SU-DHL-6 (cell line): ENCODE measurements at regions not wholly inside any gene's neighbourhood (a gene's known extent, or its start where the extent isn't known, plus 50 kb on each side); places are given as distances from the start of the nearest gene placed in this dataset.

Experiments used
- H2AFZ ChIP-seq: fragments of 200-600 bp; sonication (generic); 2 replicates; pipeline ENCODE4 v1.6.1; 2014; ENCODE audit warnings: low read depth, mild to moderate bottlenecking, moderate library complexity, mixed read lengths, antibody characterized with exemption, low read length; ENCODE audit not compliant: severe bottlenecking
- H3F3A ChIP-seq: fragments of 200-600 bp; shearing (Covaris generic); 2 replicates; pipeline ENCODE4 v1.6.0; 2016; ENCODE audit warnings: antibody characterized with exemption, mild to moderate bottlenecking; ENCODE audit not compliant: insufficient read depth
- H3K27ac ChIP-seq: fragments of 200-600 bp; sonication (generic); 2 replicates; pipeline ENCODE4 v1.5.1; 2016; ENCODE audit warnings: low read depth, mild to moderate bottlenecking, low read length, moderate library complexity, mixed read lengths
- H3K27me3 ChIP-seq: fragments of 200-600 bp; sonication (generic), shearing (Covaris generic); 2 replicates; pipeline ENCODE4 v1.6.0; 2014; ENCODE audit warnings: mild to moderate bottlenecking, low read length
- H3K36me3 ChIP-seq: fragments of 200-600 bp; sonication (generic); 2 replicates; pipeline ENCODE4 v1.6.1; 2014; ENCODE audit warnings: mild to moderate bottlenecking, low read length, mixed read lengths
- H3K4me2 ChIP-seq: fragments of 300-600, 200-600 bp; shearing (Covaris generic), sonication (generic); 2 replicates; pipeline ENCODE4 v1.6.0; 2014; ENCODE audit warnings: low read length, low read depth, mild to moderate bottlenecking; ENCODE audit not compliant: poor library complexity, severe bottlenecking
- H3K4me3 ChIP-seq: fragments of 200-600 bp; sonication (generic); 2 replicates; pipeline ENCODE4 v1.5.1; 2014; ENCODE audit warnings: antibody characterized with exemption, low read length, mild to moderate bottlenecking, mixed read lengths; ENCODE audit not compliant: insufficient read depth, poor library complexity, severe bottlenecking
- H3K79me2 ChIP-seq: fragments of 200-600 bp; sonication (generic); 2 replicates; pipeline ENCODE4 v1.6.1; 2014; ENCODE audit warnings: mild to moderate bottlenecking, low read length, moderate library complexity; ENCODE audit not compliant: insufficient read depth
- H3K9ac ChIP-seq: fragments of 200-600 bp; sonication (generic); 2 replicates; pipeline ENCODE4 v1.7.0; 2014; ENCODE audit warnings: mild to moderate bottlenecking, low read length
- H3K9me2 ChIP-seq: fragments of 200-600 bp; sonication (generic); replicated peaks from 2 replicates; pipeline ENCODE4 v1.6.1; 2014; ENCODE audit warnings: low read length; ENCODE audit not compliant: insufficient read depth
- H3K9me3 ChIP-seq: fragments of 200-600 bp; sonication (generic); 2 replicates; pipeline ENCODE4 v1.6.1; 2014; ENCODE audit warnings: low read length, mixed read lengths; ENCODE audit not compliant: insufficient read depth
- H4K20me1 ChIP-seq: fragments of 200-600 bp; sonication (generic); 2 replicates; pipeline ENCODE4 v1.6.1; 2014; ENCODE audit warnings: low read depth, mild to moderate bottlenecking, antibody characterized with exemption, low read length, moderate library complexity, mixed read lengths
- CTCF ChIP-seq: fragments of 200-600 bp; sonication (generic); IDR thresholded peaks from one replicate; pipeline ENCODE4 v1.5.1; 2017; ENCODE audit warnings: antibody characterized with exemption, mild to moderate bottlenecking, low read length, moderate library complexity; ENCODE audit not compliant: insufficient read depth, poor library complexity, severe bottlenecking
- EZH2phosphoT487 ChIP-seq: fragments of 200-600 bp; sonication (generic), shearing (Covaris generic); conservative IDR thresholded peaks from 2 replicates; pipeline ENCODE4 v1.6.1; 2018; ENCODE audit warnings: mild to moderate bottlenecking, antibody characterized with exemption, low read length, moderate library complexity, mixed read lengths

DNA sequence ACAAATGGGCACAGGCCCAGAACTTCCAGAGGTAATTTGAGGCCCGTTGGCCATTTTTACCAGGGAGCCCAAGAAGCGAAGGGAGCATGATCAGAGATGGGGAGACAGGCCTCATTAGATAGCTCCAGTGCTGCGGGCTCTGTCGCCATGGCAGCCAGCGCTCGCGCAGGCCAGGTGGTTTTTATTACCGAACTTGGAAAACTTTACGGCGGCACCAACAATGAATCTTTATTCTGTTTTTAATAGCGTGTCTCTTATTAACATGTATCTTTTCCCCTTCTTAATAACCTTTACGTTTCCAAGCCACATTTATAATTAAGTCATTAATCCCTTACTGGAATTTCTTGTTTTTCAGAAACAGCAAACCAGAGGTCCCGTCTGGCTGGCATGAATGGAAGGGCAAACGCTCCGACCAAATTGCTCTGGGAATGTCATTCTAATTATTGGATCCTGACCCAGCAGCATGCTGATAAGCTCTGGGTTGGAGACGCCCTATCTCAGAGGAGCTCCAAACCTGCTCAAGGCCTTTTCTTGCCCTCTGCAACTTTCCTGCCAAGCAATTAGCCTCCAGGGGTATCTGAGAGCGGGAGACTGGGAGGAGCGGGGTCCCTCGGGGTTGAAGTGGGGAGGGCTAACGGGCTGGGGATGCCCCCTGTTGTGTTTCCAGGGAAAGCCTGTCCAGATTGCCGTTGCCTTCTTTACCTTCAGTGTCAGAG is 256.4 kb downstream of the TLE3 start:
- H3K27me3 ChIP-seq = no peaks in the 10 kb centered on the region
- H3K36me3 ChIP-seq = no peaks in the 10 kb centered on the region
- no peaks in the 10 kb centered on the region for H3K9me2 ChIP-seq
- H3K27ac ChIP-seq = no peak overlapping the region
- no peak overlapping the region for H3K4me3 ChIP-seq
- no peak overlapping the region for H3K4me2 ChIP-seq
- no peaks in the 10 kb centered on the region for H3K79me2 ChIP-seq
- no peaks in the 10 kb centered on the region for H3F3A ChIP-seq
- no peak for TF ChIP-seq CTCF
- no peak for TF ChIP-seq EZH2phosphoT487
- no peak overlapping the region for H2AFZ ChIP-seq
- no peaks in the 10 kb centered on the region for H3K9me3 ChIP-seq
- H4K20me1 ChIP-seq = no peaks in the 10 kb centered on the region
- H3K9ac ChIP-seq = no peak overlapping the region

DNA sequence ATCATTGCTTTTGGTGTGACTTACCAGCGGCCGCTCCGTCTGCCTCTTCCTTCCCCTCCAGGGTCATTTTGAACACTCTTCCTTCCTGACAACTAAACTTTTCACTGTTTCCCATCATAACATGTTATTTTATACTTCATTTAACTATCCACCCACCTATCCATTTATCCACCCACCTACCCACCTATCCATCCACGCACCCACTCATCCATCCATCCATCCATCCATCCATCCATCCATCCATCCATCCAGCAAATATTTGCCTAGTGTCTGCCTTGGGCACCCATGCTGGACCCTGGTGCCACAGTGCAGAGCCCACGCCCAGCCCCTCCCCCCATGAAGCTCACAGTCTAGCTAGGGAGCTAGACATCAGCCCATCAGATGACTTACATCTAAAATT is 254.9 kb downstream of the TLE3 start:
- H4K20me1 ChIP-seq = no peaks in the 10 kb centered on the region
- no peaks in the 10 kb centered on the region for H3K9me3 ChIP-seq
- H3K9me2 ChIP-seq = no peaks in the 10 kb centered on the region
- no peak overlapping the region for H3K4me2 ChIP-seq
- H2AFZ ChIP-seq = no peak overlapping the region
- TF ChIP-seq CTCF (no peak), EZH2phosphoT487 (no peak)
- no peaks in the 10 kb centered on the region for H3K79me2 ChIP-seq
- no peak overlapping the region for H3K4me3 ChIP-seq
- H3K27ac ChIP-seq = no peak overlapping the region
- no peaks in the 10 kb centered on the region for H3K27me3 ChIP-seq
- H3F3A ChIP-seq = no peaks in the 10 kb centered on the region
- H3K36me3 ChIP-seq = no peaks in the 10 kb centered on the region
- H3K9ac ChIP-seq = no peak overlapping the region

- Histone ChIP-seq H3K4me2 (no peak overlapping the region), H3K9me3 (no peaks in the 10 kb centered on the region), H3F3A (no peaks in the 10 kb centered on the region), H3K27ac (no peak overlapping the region), H4K20me1 (no peaks in the 10 kb centered on the region), H3K4me3 (no peak overlapping the region), H3K9ac (no peak overlapping the region), H2AFZ (no peak overlapping the region), H3K36me3 (no peaks in the 10 kb centered on the region), H3K27me3 (no peaks in the 10 kb centered on the region), H3K9me2 (no peaks in the 10 kb centered on the region), H3K79me2 (no peaks in the 10 kb centered on the region)
- TF ChIP-seq CTCF (no peak), EZH2phosphoT487 (no peak)
Measured at GRCh38 chr15:69843276-69843899, 254.3 kb downstream of the TLE3 start.
